Mucosa of rectum (tissue), 2 donors: ENCODE measurements at regions not wholly inside any gene's neighbourhood (a gene's known extent, or its start where the extent isn't known, plus 50 kb on each side); places are given as distances from the start of the nearest gene placed in this dataset.
"Not testable (repeated sequence)": the region's sequence is repeated elsewhere in the genome, so short reads cannot be mapped to it uniquely, and the experiment has no call there.

ENCODE experiments used
- H3K27ac ChIP-seq, 2 donors: one replicate each; pipeline ENCODE4 v1.7.0; 2013; ENCODE audit warnings: inconsistent platforms in 2 of 2, low read depth in 2 of 2, low read length in 2 of 2
- H3K27me3 ChIP-seq, 2 donors: one replicate each; pipeline ENCODE4 v1.7.0; 2013; ENCODE audit warnings: low read length in 2 of 2; ENCODE audit not compliant: control insufficient read depth in 2 of 2, insufficient read depth in 2 of 2
- H3K36me3 ChIP-seq, 2 donors: one replicate each; pipeline ENCODE4 v1.7.0; 2013; ENCODE audit warnings: low read length in 2 of 2; ENCODE audit not compliant: control insufficient read depth in 2 of 2, insufficient read depth in 2 of 2
- H3K4me1 ChIP-seq, 2 donors: one replicate each; pipeline ENCODE4 v1.7.0; 2013; ENCODE audit warnings: low read length in 2 of 2, mild to moderate bottlenecking in 1 of 2; ENCODE audit not compliant: control insufficient read depth in 2 of 2, insufficient read depth in 2 of 2
- H3K4me3 ChIP-seq, 2 donors: one replicate each; pipeline ENCODE4 v1.7.0; 2013; ENCODE audit warnings: low read length in 2 of 2
- H3K9ac ChIP-seq, 2 donors: one replicate each; pipeline ENCODE4 v1.7.0; 2013; ENCODE audit warnings: low read length in 2 of 2, low read depth in 1 of 2, mild to moderate bottlenecking in 1 of 2
- H3K9me3 ChIP-seq, 2 donors: one replicate each; pipeline ENCODE4 v1.7.0; 2013; ENCODE audit warnings: low read length in 2 of 2; ENCODE audit not compliant: control insufficient read depth in 2 of 2
- donor health status: healthy.
- donor health status: Normal muscosa, but diverticular disease.

GRCh38 chr13:108044954-108045353 is 170.4 kb downstream of the LIG4 start:
- Histone ChIP-seq H3K36me3 (no peaks in the 10 kb centered on the region), H3K4me1 (no peaks in the 10 kb centered on the region), H3K4me3 (no peak overlapping the region), H3K9me3 (no peaks in the 10 kb centered on the region), H3K27me3 (no peaks in the 10 kb centered on the region), H3K9ac (no peak overlapping the region), H3K27ac (no peak overlapping the region)

GRCh38 chr13:108042866-108043265 is 172.5 kb downstream of the LIG4 start:
- H3K9ac ChIP-seq, H3K9me3 ChIP-seq, H3K27ac ChIP-seq, H3K27me3 ChIP-seq, H3K4me1 ChIP-seq, H3K36me3 ChIP-seq, H3K4me3 ChIP-seq: not testable (repeated sequence)

GRCh38 chr13:108037348-108037747 is 178.0 kb downstream of the LIG4 start:
- Histone ChIP-seq H3K27ac (no peak overlapping the region), H3K4me1 (no peaks in the 10 kb centered on the region), H3K4me3 (no peak overlapping the region), H3K9me3 (no peaks in the 10 kb centered on the region), H3K9ac (no peak overlapping the region), H3K36me3 (no peaks in the 10 kb centered on the region), H3K27me3 (no peaks in the 10 kb centered on the region)

- no peak overlapping the region for H3K4me3 ChIP-seq
- no peak overlapping the region for H3K27ac ChIP-seq
- H3K27me3 ChIP-seq = no peaks in the 10 kb centered on the region
- H3K4me1 ChIP-seq = no peaks in the 10 kb centered on the region
- no peaks in the 10 kb centered on the region for H3K9me3 ChIP-seq
- H3K9ac ChIP-seq = no peak overlapping the region
- H3K36me3 ChIP-seq = no peaks in the 10 kb centered on the region
These were observed 178.9 kb downstream of the LIG4 start for GRCh38 chr13:108036411-108036932.

- H3K9me3 ChIP-seq = no peaks in the 10 kb centered on the region
- no peaks in the 10 kb centered on the region for H3K27me3 ChIP-seq
- no peak overlapping the region for H3K4me3 ChIP-seq
- H3K36me3 ChIP-seq = no peaks in the 10 kb centered on the region
- no peak overlapping the region for H3K27ac ChIP-seq
- H3K4me1 ChIP-seq = no peaks in the 10 kb centered on the region
- H3K9ac ChIP-seq = no peak overlapping the region
These were observed 180.4 kb downstream of the LIG4 start for GRCh38 chr13:108034909-108035410.

GRCh38 chr13:108033800-108034707 is 181.3 kb downstream of the LIG4 start:
- H3K9ac ChIP-seq = no peak overlapping the region
- no peak overlapping the region for H3K4me3 ChIP-seq
- no peaks in the 10 kb centered on the region for H3K27me3 ChIP-seq
- H3K36me3 ChIP-seq = no peaks in the 10 kb centered on the region
- no peak overlapping the region for H3K27ac ChIP-seq
- no peaks in the 10 kb centered on the region for H3K9me3 ChIP-seq
- no peaks in the 10 kb centered on the region for H3K4me1 ChIP-seq

GRCh38 chr13:108031865-108032264 is 183.5 kb downstream of the LIG4 start:
- H3K9me3 ChIP-seq = no peaks in the 10 kb centered on the region
- no peaks in the 10 kb centered on the region for H3K36me3 ChIP-seq
- H3K4me3 ChIP-seq = no peak overlapping the region
- H3K27ac ChIP-seq = no peak overlapping the region
- H3K27me3 ChIP-seq = no peaks in the 10 kb centered on the region
- no peak overlapping the region for H3K9ac ChIP-seq
- H3K4me1 ChIP-seq = no peaks in the 10 kb centered on the region

GRCh38 chr13:108030769-108031168 is 184.6 kb downstream of the LIG4 start:
- Histone ChIP-seq H3K27ac (no peak overlapping the region), H3K4me3 (no peak overlapping the region), H3K27me3 (no peaks in the 10 kb centered on the region)

GRCh38 chr13:108026680-108027410 is 188.5 kb downstream of the LIG4 start:
- Histone ChIP-seq H3K36me3 (no peaks in the 10 kb centered on the region), H3K4me1 (no peaks in the 10 kb centered on the region), H3K27me3 (no peaks in the 10 kb centered on the region), H3K4me3 (no peak overlapping the region), H3K9me3 (no peaks in the 10 kb centered on the region), H3K27ac (no peak overlapping the region), H3K9ac (no peak overlapping the region)

More at GRCh38 chr13:108030769-108031168, 184.6 kb downstream of the LIG4 start:
- Histone ChIP-seq H3K4me1 (no peaks in the 10 kb centered on the region), H3K9me3 (no peaks in the 10 kb centered on the region), H3K36me3 (no peaks in the 10 kb centered on the region), H3K9ac (no peak overlapping the region)

GRCh38 chr13:108020027-108020426 is 195.3 kb downstream of the LIG4 start:
- Histone ChIP-seq H3K9ac (no peak overlapping the region), H3K4me1 (no peaks in the 10 kb centered on the region), H3K4me3 (no peak overlapping the region), H3K27me3 (no peaks in the 10 kb centered on the region), H3K27ac (no peak overlapping the region), H3K36me3 (no peaks in the 10 kb centered on the region), H3K9me3 (peaks cover 0 to 3% of the 10 kb centered on the region in 2 donors)
